Cerebellar nuclear complex (tissue), 1 donor: ENCODE measurements at regions not wholly inside any gene's neighbourhood (a gene's known extent, or its start where the extent isn't known, plus 50 kb on each side); places are given as distances from the start of the nearest gene placed in this dataset.

ENCODE experiments used
- DNase-seq, 2 experiments: peaks; one replicate each; lab custom pipeline; 2025; lab: John Stamatoyannopoulos, UW

DNA sequence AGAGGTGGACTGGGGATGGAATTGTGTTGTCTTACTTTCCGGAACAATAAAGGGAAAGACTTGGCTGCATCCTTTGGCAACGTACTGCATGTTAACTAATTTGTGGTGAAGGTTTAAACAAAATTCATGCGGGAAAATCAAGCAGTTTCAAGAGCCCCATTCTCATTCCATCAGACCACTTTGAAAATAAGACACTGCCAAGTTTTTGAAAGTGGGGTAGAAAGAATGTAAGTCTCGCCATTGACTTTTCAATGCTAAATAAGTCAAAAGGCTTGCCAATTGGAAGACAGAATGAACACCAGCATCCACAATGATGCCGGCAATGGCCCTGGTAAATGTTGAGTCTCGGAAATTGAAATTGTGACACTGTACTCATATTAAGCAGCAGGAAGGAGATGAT is 322.0 kb downstream of the RND3 start:
- no peak for DNase-seq

DNA sequence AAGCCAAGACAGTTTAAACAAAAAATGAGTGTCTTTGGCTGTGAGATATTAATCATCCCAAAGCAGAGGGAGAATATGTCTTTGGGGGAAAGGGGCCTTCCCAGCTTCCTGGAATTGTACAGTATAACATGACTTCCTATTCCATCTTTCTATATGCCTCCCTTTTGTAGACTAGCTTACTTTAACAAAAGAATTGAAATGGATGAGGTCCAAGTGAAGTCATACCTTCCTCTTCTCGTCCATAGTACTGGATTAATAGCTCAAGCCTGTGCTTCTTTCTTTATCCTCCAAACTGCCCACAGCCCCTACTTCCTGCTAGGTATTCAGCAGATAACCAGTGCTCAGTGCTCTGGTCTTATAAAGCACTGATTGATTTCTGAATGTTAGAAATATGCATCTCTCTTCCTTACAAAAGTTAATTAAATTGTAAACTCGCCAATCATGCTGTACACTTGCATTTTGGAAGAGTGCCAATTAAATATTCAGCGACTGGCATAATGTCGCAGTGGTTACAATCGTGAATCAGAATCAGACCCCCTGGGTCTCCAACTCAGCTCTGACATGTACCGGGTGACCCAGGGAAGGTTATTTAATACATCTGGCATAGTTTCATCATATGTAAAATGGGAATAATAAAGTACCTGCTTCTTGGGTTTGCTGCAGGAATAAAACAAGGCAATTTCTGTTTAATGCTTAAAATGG is 325.1 kb downstream of the RND3 start:
- no peak for DNase-seq

DNA sequence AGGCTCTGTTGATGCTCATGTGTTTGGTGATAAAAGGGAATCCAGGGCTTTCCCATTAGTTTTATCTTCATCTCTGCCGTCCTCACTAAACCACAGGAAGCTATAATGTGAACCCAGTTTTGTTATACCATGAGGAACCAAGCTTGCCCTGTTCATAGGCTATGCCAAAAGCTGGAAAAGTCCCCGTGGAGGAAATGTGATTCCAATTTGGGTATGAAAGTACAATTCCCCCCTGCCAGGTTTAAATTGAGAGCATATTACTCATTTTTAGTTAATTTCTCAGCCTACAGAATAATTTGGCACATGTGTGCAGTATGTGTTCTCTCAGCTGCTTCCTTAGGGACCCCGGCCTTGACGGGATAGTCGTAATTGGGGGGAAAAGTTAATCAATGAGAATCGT is 327.4 kb downstream of the RND3 start:
- no peak for DNase-seq

DNA sequence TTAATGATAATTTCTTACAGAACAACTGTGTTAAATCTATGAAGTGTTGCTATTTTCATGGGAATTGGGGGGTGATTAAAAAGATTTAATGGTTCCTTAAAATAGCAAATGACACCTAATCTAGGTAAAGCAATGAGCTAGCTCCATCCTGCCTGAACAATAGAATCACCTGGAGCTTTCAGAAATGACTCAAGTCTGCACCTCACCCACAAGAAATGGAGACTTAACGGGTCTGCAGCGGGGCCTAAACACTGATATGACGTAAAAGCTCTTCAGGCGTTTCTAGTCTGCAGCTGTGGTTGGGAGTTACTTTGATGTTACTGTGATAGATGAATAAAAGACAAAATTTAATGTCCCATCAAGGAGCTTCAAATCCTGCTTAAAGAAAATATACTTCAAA is 328.2 kb downstream of the RND3 start:
- DNase-seq = no peak

DNA sequence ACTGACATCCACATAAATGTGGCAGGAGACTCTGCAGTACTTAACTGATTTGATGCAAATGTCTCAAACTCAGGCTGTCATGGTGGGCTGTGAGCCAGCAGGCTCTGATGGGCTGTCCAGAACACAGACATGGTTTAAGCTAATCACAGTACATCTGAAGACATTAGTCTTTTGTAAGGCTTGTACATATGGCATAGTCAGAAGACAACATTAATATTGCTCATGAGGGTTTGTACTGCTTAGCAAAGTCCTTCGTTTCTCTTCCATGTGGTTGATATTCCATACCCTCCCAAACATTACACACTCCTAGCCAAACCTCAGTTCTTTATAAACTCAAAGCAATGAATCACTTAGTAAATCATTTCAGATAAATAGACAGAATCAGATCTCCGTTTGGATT is 330.6 kb downstream of the RND3 start:
- DNase-seq = no peak

DNA sequence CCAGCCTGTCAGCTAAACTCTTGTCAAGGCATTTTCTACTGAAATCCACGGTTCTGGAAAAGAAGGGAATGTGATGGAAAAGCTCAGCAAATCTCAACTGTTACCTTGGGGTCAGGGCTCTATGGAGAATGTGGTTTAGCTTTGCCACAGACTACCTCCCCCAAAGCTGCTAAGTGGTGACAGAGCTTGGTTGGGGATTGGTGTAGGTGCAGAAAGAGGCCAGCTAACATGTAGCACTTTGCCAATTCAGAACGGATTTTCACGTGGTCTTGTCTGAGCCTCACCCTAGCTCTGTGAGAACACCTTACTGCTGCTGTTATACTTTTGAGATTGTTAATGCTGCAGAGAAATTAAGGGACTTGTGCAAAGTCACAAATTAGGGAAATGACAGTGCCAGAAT is 331.1 kb downstream of the RND3 start:
- DNase-seq = no peak

DNA sequence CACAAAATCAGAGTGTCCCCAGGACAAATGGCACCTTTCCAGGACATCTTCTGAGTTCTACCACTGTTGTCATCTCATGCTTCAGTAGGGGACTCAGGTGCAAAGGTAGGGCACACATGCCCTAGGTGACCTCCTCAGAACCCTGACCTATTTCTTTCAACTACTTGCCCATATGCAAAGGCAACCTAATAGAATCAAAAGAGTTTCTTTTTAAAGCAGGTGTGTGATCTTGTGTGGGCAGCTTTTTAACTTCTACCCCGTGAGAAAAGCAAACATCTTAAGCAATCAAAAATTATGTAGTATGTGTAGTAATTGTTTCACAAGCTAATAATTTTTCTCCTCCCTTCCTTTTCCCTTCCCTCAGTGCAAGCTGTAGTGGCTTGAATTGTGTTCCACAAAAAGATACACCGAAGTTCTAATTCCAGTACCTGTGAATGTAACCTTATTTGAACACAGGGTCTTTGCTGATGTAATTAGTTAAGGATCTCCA is 333.1 kb downstream of the RND3 start:
- DNase-seq = no peak

DNA sequence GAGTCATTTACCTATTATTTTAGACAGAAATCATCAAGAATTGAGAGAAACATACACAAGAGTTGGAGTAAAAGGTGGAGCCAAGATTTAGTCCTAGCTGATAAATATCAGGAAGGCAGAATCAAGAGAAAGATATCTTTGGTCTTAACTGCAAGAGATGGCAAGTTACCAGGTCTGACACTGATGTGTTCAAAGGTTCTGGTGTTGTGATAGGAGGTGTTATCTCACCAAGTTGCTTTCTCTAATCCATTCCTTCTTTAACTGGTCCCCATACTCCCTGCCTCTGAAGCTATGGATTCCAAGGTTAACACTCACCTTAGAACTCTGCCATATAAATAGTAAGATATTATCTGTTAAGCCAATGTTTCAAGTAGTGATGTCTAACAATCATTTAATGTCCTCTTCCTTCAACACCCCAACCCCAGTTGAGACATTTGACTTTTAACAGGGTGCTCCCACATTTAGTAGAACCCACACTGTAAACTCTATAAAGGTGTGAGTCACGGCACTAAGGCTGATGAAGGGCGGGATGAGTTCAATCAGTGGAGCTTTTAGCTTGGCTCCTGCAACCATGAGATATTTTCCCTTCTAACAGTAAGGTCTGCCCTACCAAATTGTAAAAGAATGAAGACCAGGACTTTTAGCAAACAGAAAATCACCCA is 333.7 kb downstream of the RND3 start:
- no peak for DNase-seq

DNA sequence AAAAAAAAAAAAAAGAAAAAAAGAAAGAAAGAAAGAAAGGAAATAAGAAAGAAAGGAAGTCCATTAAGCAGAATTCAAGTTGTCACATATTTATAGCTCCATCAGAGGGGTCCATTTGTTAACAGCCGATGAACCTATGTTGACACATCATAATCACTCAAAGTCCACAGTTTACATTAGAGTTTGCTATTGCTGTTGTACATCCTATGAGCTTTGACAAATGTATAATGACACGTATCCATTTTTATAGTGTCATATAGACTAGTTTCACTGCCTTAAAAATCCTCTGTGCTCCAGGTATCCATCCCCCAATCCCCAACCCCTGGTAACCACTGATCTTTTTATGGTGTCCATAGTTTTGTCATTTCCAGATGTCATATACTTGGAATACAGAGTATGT is 335.2 kb downstream of the RND3 start:
- DNase-seq = no peak

DNA sequence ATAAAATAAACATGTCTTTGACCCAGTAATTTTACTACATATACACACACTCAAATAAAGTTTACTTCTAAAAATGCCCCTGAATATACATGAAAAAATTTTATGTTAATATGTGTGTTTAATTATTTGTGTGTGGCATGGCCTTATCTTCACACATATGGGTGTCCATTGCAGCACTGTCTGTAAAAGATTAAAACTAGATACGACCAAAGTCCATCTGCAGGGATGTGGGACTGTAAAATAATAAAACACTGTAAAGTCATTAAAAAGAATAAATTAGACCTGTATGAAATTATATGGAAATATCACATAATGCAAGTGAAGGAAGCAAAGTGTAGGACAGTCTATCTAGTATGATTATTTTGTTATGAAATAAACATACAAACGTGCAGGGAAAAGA is 337.3 kb downstream of the RND3 start:
- no peak for DNase-seq

DNA sequence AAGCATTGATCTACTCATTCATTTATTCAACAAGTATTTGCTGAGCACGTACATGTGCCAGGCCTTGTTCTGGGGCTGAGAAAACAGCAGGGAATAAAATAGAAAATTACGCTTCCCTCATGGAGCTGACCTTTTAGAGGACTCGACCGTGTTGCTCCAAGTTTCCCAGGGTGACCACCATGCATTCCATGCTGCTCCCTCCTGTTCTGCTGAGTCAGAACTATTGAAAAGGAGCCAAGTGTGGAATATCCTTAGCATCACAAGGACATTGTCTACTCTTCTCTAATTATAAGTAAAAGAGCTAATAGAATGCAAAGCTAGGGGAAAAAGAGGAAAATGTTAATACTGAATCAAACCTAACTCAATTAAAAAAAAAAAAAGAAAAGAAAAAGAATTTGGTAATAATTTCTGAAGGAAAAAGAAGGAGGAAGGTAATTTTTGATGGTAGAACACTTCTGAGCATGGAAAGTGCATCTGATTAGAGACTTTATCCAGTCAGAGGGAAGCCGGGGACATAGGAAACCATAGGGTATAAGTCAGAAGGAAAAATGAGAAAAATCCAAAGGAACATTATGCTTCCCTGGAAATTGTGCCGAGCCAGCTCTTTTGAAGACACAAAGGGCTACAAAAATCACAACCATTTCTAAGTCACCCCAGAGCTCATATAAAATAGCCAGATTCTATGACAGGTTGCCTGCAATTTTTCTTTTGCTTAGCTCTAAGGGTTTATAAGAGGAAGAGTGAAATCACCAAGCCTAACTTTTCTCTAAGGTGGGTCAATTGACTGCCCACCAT is 339.4 kb downstream of the RND3 start:
- DNase-seq = no peak

DNA sequence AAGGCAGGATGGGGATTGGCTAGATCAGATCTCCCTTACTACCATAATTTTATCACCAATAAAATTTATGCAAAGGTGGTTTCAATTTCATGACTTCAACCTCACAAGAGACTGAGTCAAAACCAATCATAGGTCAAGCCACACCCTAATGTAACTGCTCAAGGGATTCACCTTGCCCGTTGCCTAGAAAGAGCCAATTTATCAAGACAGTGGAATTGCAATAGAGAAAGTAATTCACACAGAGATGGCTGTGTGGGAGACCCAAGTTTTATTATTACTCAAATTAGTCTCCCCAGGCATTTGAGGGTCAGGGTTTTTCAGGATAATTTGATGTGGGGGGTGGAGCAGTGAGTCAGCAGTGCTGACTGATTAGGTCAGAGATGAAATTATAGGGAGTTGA is 340.6 kb downstream of the RND3 start:
- no peak for DNase-seq

DNA sequence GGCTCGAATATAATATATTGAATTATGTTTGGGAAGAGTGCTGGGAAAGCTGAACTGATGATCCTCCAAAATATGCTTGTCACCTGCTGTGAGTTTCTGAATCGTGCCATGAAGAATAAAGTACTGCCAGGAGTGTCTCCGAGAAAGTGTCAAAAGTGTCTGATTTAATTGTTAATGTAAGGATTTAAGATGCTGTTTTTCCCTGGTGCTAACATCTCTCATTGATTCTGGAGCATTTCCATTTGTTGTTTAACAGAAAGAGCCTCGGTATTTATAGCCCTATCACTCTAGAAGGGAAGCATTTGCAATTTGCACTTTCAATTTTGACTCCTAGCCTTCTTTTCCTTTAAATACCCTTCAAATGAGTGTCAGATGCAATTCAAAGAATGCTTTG is 342.2 kb downstream of the RND3 start:
- DNase-seq = no peak

DNA sequence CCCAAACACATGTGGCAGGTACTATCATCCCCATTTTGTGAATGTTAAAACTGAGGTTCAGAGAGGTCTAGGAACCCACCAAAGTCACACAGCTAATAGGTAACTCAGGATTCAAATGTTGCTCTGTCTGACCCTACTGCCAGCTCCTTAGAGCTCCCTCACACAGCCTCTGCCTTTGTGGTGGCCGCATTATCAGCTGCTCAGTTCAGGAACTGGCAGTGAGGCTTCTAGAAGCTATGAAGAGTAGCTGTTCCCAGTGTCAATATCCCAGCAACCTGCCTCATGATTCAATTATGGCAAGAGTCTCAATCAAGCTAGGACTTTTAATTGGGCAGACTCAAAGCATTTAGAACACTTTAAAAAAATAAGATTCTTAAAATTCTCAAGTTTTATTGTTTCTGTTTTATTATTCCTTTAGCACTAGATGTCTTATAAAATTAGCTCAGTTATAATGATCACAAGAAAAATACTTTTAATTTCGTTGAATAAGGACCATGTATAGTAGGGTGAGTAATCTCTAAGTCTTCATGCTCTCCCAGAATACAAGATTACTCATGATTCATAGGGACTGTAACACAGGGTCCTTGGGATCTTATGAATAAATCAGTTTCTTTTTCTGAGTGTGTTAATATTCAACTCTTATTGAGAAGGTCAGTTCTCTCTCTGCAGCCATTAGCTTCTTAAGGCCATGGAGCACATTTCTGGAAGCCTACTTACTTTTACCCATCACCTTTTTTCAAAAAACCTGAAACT is 342.7 kb downstream of the RND3 start:
- no peak for DNase-seq

DNA sequence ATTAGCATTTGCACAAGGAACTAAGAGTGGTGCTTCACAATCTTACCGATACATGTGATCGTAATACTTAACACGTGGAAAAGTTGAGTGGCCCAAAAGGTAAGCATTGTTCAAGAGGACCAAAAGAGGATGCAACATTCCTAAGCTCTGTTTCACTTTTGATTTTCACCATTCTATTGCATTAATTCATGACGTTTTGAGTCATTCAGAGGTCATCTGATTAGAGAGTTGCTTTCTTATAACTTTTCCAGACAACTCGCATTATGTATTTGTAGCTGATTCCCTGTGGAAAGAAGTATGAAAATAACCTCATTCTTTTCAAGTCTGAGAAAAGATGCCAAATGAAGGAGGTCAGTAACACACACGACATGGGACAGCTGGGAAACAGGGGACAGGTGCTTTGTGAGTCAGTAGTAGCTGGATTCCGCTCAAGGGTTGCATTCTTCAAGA is 344.4 kb downstream of the RND3 start:
- no peak for DNase-seq

DNA sequence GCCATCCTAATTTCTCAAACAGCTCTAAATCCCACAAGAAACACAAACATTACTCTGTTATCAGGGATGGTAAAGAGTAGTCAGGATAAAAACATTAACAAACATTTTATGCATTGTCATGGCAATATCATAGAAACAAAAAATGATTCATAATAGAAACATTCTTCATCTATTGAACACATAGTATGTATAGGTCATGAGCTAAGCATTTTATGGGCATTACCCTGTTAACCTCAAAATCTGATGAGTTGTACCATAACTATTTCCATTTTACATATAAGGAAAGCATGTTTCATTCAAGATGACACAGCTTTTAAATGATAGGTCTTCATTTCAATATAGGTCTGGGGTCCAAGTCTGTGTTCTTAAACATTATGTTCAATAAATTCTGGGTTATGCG is 344.9 kb downstream of the RND3 start:
- no peak for DNase-seq

DNA sequence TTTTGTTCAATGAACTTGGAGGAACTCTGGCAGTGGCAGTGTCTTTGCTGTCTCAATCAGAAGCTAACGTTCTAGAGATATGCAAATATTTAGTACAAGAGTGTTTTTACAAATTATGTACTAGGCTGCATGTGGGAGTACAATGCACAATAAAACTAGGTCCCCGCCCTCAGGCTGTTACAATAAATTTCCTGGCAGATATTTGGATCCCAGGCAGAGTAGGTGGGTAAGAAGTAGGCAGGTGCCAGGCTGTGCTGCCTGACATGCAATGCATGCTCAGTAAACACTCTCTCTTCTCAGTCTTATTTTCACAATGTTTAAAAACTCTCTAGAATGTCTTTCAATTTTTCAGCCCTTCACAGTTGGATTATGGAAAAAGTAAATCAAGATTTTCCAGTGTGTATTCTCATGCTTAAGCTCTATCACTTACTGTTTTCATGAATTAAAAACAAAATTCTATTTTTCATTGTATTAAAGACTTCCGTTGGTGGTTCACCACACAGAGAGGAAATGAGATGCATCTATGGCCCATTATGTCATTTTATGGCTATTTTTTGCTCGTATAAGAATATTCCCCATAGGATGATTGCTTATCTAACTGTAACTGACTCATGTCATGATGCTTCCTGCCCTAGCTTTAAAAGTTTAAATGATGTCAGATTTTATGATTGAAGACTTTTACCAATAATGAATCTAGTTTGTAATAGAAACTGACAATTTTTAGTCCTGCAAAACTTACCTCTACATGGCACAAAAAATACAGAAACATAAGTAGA is 346.1 kb downstream of the RND3 start:
- no peak for DNase-seq

DNA sequence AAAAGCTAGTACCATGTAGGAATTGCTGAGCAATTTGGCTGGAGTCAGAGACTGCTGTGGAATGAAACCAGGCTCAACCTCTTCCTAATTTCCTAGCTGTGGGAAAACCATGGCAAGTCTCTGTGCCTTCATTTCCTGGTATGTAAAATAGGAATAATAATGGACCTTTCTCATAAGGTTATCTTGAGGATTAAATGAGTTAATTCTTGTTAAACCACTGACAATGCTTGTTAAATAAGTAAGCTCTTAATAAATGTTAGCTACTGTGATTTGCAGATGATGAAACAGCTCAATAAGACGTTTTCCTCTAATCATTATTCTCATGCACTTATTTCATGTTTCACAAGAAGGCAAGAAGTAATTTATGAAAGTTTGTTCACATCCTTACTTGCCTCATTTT is 346.7 kb downstream of the RND3 start:
- no peak for DNase-seq

DNA sequence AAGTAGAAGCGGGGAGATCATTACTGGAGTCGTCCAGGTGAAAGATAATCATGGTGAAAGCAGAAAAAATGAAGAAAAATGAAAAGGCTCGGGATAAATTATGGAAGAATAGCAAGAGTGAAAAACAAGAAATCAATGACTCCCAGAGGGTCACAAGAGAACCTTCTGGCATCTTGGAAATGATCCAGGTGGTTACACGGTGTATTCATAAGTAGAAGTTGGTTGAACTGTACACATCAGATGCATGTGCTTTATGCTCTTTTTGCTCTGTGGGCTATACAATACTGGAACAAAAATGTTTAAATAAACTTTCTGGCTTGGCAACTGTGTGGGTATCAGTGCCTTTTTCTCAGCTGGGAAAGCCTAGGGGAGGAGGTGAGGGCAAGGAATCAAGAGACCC is 348.9 kb downstream of the RND3 start:
- no peak for DNase-seq

DNA sequence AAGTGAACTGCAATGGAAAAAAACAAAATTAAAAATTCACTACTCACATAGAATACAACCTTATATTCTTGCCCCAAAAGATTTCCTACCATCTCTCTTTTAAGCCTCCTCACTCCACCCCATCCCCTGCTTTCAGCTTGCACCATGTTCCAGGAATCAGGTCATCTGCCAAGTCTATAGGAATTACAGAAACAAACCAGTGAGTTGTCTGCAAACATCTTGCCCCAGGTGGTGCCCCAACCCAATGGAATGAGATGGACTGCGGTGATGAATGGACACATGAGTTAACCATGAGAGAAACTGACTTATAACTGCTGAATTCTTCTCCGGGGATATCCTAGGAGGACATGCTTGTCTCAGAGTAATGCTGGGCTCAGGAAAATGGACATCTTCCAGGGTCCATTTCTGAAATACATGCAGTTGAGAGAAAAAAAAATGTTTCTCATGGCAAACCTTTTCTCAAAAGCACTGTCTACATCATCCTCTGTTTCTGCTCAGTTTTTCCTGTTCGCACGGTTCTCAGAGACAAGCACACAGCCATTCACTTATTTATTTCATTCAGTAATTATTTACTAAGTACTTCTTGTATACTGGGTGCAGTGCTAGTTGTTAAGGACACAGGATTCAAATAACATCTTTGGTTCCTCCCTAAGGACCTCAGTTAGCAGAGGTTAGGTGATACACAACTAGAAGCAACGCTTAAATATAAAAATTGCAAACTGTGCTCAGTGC is 350.0 kb downstream of the RND3 start:
- no peak for DNase-seq

DNA sequence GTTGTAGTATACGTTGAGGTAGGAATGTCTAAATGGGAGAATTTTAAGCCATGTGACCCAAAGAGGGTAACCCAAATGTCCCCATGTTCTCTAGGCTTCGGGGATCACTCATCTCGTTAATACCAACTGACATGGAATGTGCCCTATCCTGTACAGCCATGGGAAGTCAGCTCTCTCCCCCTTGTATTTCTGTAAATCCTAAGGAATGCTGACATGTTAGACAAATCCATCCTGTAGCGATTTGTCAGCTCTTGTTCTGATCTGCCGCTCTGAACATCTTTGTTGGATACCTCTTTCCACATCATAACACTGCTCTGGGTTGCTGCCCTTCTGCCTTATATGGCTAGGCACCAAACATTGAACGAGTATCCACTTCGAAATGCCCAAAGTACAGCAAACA is 350.6 kb downstream of the RND3 start:
- DNase-seq = no peak
